ENCODE measurements at regions not wholly inside any gene's neighbourhood (a gene's known extent, or its start where the extent isn't known, plus 50 kb on each side); places are given as distances from the start of the nearest gene placed in this dataset.

GRCh38 chr7:130814778-130815335 is 80.8 kb upstream of the KLF14 start:
- no peak for TF ChIP-seq POLR2A (IDR thresholded peaks at IDR 0.05)
- TF ChIP-seq, protein P1, sequence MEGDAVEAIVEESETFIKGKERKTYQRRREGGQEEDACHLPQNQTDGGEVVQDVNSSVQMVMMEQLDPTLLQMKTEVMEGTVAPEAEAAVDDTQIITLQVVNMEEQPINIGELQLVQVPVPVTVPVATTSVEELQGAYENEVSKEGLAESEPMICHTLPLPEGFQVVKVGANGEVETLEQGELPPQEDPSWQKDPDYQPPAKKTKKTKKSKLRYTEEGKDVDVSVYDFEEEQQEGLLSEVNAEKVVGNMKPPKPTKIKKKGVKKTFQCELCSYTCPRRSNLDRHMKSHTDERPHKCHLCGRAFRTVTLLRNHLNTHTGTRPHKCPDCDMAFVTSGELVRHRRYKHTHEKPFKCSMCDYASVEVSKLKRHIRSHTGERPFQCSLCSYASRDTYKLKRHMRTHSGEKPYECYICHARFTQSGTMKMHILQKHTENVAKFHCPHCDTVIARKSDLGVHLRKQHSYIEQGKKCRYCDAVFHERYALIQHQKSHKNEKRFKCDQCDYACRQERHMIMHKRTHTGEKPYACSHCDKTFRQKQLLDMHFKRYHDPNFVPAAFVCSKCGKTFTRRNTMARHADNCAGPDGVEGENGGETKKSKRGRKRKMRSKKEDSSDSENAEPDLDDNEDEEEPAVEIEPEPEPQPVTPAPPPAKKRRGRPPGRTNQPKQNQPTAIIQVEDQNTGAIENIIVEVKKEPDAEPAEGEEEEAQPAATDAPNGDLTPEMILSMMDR (IDR thresholded peaks at IDR 0.05): peak in 2 of 4 donors; percentile 16 to 25
